Brain pericyte (primary cell): ENCODE measurements at regions not wholly inside any gene's neighbourhood (a gene's known extent, or its start where the extent isn't known, plus 50 kb on each side); places are given as distances from the start of the nearest gene placed in this dataset.

Source experiments
- DNase-seq: peaks from one replicate; pipeline ENCODE4 v3.0.0-alpha.2; 2012; ENCODE audit warnings: low read depth, low spot score

GRCh38 chr10:114770009-114770408 is 51.6 kb upstream of the FHIP2A start:
- no peak for DNase-seq

GRCh38 chr10:114771157-114771556 is 50.4 kb upstream of the FHIP2A start:
- DNase-seq, result no peak

DNA sequence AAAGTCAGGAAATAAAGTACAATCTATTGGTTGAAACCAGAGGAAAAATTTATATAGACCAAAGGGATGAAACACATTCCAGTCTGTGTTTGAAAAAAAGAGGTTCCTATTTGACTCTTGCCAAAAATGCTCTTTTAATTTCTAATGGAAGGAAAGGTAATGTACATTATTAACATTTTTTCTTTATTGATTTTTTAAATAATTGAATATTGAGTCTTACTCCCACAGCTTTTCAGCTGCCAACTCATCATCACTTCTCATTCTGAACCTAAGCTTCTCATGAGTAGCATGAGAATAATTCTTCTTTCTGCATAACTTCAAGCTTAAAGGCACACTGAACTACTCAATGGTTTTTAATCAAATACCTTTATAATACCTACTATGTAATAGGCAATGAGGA is 49.8 kb upstream of the FHIP2A start:
- DNase-seq, result no peak
